NCI-H748 (cell line): ENCODE measurements at regions not wholly inside any gene's neighbourhood (a gene's known extent, or its start where the extent isn't known, plus 50 kb on each side); places are given as distances from the start of the nearest gene placed in this dataset.
A peak's percentile ranks its signal among the peaks of the same experiment; 100 is the strongest.

ENCODE experiments used
- DNase-seq: peaks from one replicate; lab custom pipeline; 2025; ENCODE audit not compliant: unreplicated experiment; lab: John Stamatoyannopoulos, UW

DNA sequence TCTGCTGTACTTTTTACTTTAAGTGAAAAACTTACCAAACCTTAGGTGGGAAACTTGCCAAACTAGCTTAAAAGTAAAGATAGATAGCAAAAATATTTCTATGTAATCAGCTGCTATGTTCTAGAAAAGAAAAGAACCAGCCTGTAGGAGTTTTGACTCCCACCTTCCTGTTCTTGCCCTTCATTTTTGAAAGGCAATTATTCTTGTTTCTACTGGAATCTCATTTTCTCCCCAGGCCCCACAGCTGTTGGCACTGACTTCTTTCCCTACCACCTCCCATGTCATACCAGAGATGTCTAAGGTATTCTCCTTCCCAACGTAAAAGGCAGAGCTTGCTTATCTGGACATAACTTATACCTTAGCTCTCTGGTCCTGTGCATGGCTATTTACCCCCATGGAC lies 389.7 kb downstream of the ARHGEF28 start:
- DNase-seq: no peak

DNA sequence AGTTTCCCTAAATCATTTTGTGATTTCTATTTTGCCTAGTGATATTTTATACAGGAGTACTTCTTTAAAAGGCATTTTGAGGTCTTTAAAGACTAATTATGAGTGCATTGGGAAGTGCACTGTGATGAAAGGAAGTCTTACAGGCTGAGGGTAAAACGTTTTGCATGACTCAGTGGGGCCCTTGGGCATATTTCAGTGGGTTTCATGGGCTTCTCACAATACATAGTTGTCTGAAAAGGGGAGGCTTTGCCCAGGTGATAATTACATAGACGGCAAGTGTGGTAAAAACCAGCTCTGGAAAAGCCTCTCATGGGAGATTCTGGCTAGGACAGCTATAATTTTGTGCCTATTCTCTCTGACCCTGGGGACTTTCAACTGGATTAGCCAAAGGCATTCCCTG lies 387.2 kb downstream of the ARHGEF28 start:
- DNase-seq: no peak

DNA sequence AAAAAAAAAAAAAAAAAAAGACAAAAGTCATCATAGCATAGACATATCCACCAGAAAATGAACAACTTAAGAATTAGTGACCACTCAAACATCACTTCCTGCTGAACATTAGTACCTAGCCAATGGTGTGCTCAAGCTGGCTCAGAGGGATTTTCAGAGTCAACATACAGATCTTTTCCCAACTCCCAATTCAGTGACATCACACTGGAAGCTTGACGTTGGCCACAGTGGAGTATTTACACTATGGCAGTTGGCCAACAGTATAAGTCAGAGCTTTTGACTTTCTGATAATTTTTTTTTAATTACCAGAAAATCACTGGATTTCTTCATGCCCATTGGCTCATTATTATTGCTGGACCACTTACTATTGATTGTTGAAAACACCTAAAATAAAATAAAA lies 383.5 kb downstream of the ARHGEF28 start:
- peak; percentile 29 for DNase-seq

DNA sequence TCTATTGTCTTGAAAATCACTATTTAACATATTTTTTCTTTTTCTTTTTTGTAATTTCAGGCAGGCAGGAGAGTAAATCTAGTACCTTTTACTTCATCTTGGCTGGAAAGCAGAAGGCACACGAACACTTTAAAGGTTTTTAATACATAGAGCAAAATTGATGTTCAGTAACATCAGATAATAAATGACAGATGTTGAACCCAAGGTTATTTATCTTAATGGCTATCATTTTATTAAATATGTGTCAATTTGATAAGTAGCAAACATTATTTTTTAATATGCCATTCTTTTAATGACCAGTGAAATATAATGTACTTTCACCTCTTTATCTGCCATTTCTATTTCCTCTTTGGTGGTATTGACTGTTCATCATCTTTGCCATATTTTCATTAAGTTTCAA lies 381.2 kb downstream of the ARHGEF28 start:
- no peak for DNase-seq

DNA sequence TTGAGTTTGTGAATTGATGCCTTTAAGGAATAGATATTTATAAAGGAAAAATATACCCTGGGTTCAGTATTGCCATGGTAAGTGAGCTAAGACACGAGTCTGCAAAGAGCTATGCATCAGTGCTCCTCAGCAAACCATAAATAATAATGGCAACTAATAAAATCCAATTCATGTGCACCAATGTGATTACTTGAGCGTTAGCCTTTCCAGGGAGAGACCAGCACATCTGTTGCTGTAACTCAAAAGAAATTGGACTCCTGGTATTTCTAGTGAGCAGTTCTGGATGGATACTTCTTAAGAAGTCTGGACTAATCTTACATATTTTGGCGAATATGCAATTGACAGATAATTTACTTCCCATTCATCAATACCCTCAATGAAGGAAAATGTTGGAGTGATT lies 373.3 kb downstream of the ARHGEF28 start:
- peak; percentile 34 for DNase-seq

DNA sequence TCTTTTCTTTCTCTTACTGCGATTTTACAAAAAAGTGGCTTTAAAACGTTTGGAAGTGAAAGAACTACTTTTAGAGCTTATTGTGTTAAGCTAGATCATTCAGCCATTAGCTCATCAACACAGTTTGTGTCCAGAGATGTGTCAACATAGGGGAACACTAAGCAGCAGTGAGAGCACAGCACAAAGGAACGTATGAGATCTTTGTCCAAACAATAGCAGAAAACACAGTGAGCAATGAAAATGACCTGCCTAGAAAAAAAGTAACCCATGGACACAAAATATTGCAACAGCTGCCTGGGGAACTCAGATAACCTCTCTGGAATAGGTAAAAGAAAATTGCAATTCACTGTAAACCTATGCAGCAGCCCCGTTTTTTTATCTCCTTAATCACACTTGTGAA lies 372.5 kb downstream of the ARHGEF28 start:
- peak; percentile 92 for DNase-seq

DNA sequence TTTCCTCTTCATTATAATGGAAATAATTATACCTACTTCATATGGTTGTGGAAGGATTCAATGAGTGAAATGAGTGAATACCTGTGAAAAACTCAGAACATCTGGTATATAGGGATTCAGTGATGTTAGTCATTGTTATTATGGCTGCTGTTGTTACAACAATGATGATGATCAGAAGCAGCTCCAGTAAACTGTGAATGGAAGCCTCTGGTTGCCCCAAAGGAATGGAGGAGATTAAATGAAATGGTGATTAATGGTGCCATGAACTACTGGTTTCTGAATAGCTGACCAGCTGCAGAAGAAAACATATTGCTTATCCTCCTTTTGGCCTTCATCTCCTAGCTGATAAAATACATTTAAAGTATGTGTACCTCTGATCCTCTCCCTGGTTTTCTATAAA lies 372.0 kb downstream of the ARHGEF28 start:
- DNase-seq: peak; percentile 51

DNA sequence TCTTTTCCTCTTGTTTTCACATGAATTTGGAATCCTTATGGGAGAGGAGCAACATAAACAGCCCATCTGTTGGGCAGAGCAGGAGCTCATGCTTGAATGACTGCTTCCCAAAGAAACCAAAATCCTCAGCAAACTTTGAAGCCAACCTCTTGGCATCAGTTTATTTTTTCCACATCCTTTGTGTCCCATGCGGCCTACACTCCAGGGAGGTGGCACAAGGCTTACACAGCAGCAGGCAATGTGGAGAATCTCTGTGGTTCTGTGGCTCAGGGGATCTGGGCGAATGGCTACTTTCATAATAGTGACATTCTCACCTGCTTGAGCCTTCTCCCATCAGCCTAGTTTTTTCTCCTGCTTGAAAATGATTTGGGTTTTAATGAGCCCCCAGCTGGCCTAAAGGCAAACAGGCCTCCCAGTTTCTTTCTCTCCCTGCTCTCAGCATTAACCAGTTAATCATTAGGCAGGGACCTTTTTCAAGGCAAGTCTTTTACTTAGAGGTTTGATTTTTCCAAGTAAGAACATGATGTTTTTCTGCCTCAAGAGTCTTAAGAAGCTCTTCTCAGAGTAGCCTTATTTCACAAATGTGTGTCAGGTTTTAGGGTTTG lies 370.3 kb downstream of the ARHGEF28 start:
- DNase-seq: no peak

DNA sequence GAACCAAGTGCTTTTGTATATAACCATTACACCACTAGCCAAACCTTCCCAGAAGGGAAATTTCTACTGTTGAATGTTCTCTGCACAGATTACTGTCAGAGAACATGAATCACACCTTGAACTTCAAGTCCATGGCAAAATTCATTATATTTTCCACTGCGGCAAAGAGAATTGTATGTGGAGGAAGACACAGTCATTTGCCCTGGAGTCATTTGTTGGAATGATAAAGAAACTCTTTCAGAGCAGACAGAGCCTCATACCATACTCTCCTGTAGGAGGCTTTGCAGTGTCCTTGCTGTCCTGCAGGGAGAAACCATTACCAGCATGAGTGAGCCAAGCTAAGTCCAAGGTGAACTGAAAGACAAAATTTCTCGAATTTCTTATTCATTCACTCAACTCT lies 369.0 kb downstream of the ARHGEF28 start:
- no peak for DNase-seq
